Ovary (tissue), 7 donors: ENCODE measurements at regions not wholly inside any gene's neighbourhood (a gene's known extent, or its start where the extent isn't known, plus 50 kb on each side); places are given as distances from the start of the nearest gene placed in this dataset.

ENCODE experiments used
- DNase-seq, 5 donors: peaks; one replicate each; pipeline ENCODE4 v3.0.0-alpha.2; 2019 to 2020
- H3K27ac ChIP-seq, 2 donors: fragments of 200-600 bp; one replicate each; pipeline versions ENCODE4 v1.5.1 to v1.8.0; 2019 to 2022
- H3K27me3 ChIP-seq: fragments of 200-600 bp; one replicate; pipeline ENCODE4 v1.8.0; 2022
- H3K36me3 ChIP-seq: fragments of 200-600 bp; sonication (generic); one replicate; pipeline ENCODE4 v1.5.1; 2019
- H3K4me1 ChIP-seq: one replicate; pipeline ENCODE4 v1.8.1; 2013; ENCODE audit warnings: mild to moderate bottlenecking, moderate library complexity; ENCODE audit not compliant: insufficient read depth
- H3K4me3 ChIP-seq: fragments of 200-600 bp; sonication (generic); one replicate; pipeline ENCODE4 v1.5.1; 2017
- H3K9me3 ChIP-seq, 2 donors: fragments of 200-600 bp in 1 of 2; sonication (generic) in 1 of 2; one replicate each; pipeline versions ENCODE4 v1.5.1 to v1.8.1; 2013 to 2019; ENCODE audit warnings: mild to moderate bottlenecking in 1 of 2, moderate library complexity in 1 of 2
- EP300 ChIP-seq: sonication (generic); formaldehyde crosslinking; IDR thresholded peaks from one replicate; pipeline ENCODE4 v1.6.1; 2017; ENCODE audit warnings: antibody characterized with exemption
- POLR2A ChIP-seq: fragments of 450-650 bp; IDR thresholded peaks from one replicate; pipeline ENCODE4 v1.6.1; 2017; ENCODE audit warnings: antibody characterized with exemption, mild to moderate bottlenecking, moderate library complexity
- whole genome bisulfite sequencing, 3 donors: extraction: QIAGEN DNeasy Blood & Tissue Kit in 1 of 3; methylation state at CpG; one replicate each; pipeline versions ENCODE4 v1.1.5 to v1.1.7; 2013 to 2017; 5-methylcytosine and 5-hydroxymethylcytosine counted together
- intact Hi-C, 4 donors: fragments of 100-400 bp; cut with DNase I; formaldehyde crosslinking; loops; one replicate each; pipeline versions ENCODE4 v1.11.0 to v1.15.1; 2022 to 2023
- TF ChIP-seq, protein P1 (sequence below), 3 donors: fragments of 450-650 bp in 2 of 3; fragments of 200-600 bp in 1 of 3; IDR thresholded peaks; one replicate each; pipeline versions ENCODE4 v1.5.1 to v1.8.0; 2016 to 2022; ENCODE audit warnings: antibody characterized with exemption in 3 of 3, mild to moderate bottlenecking in 1 of 3
- donor health status: DM: no; HTN: no; CAD: no; lungs with moderate emphysema.
- donor health status: DM: no; HTN: no; CAD: no.
- donor health status: Bipolar disorder and iron deficiency.
- donor health status: DM: no; HTN: no; CAD: no.
- donor health status: DM: yes; HTN: yes; CAD: no.

DNA sequence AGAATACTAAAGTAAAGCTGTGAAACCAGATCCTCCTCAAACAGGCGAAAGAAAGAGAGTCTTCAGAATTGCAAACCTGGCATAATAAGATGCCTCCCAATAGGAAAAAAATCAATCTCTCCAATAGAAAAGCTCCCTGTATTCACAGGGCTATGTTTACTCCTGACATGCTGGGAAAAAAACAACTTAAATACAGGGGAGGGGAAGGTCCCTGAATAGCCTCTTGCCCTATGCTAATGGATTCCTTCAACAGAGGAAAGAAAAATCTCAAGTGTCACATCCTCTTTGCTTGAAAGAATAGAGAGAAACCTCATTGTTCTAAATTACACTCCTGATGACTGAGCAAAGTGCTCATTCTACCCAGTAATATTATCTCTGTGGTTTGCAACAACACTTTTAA, 1271.1 kb upstream of the PRR20A start:
- TF ChIP-seq POLR2A, result no peak
- H3K36me3 ChIP-seq, result no peaks in the 10 kb centered on the region
- no peaks in the 10 kb centered on the region for H3K27me3 ChIP-seq
- intact Hi-C loops, result no loop called here
- DNase-seq, result no peak
- no peaks in the 10 kb centered on the region for H3K9me3 ChIP-seq
- no peak overlapping the region for H3K27ac ChIP-seq
- H3K4me1 ChIP-seq, result no peaks in the 10 kb centered on the region
- no peak overlapping the region for H3K4me3 ChIP-seq
- WGBS, 3 donors, result 53 to 74% (median 71%) methylated on average over 1 of the region's 1 CpG

DNA sequence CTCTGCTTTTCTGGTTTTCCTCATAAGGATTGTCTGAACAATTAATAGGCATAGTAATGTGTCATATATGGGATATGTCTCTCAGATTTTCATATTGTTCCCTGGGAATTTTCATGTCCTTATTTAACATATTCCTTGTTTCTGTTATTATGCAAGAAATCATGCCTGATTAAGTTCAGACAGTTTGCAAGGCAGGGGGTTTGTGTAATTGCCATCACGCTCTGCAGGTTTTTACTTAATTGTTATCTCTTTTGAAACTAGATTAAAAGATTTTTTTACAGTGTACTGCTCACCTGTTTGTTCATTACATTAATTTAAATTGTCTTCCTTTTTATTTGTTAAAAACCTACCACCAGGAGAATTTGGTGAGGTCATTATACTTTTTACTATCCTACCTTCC, 1253.2 kb upstream of the PRR20A start:
- TF ChIP-seq POLR2A (no peak), EP300 (no peak)
- TF ChIP-seq, protein P1, sequence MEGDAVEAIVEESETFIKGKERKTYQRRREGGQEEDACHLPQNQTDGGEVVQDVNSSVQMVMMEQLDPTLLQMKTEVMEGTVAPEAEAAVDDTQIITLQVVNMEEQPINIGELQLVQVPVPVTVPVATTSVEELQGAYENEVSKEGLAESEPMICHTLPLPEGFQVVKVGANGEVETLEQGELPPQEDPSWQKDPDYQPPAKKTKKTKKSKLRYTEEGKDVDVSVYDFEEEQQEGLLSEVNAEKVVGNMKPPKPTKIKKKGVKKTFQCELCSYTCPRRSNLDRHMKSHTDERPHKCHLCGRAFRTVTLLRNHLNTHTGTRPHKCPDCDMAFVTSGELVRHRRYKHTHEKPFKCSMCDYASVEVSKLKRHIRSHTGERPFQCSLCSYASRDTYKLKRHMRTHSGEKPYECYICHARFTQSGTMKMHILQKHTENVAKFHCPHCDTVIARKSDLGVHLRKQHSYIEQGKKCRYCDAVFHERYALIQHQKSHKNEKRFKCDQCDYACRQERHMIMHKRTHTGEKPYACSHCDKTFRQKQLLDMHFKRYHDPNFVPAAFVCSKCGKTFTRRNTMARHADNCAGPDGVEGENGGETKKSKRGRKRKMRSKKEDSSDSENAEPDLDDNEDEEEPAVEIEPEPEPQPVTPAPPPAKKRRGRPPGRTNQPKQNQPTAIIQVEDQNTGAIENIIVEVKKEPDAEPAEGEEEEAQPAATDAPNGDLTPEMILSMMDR (IDR thresholded peaks at IDR 0.05), result no peak
- Histone ChIP-seq H3K36me3 (no peaks in the 10 kb centered on the region), H3K4me3 (no peak overlapping the region), H3K9me3 (no peaks in the 10 kb centered on the region), H3K4me1 (no peaks in the 10 kb centered on the region), H3K27me3 (no peaks in the 10 kb centered on the region), H3K27ac (no peak overlapping the region)
- intact Hi-C loops, result no loop called here
- 71 to 80% (median 79%) methylated on average over 1 of the region's 1 CpG for WGBS, 3 donors
- no peak for DNase-seq

DNA sequence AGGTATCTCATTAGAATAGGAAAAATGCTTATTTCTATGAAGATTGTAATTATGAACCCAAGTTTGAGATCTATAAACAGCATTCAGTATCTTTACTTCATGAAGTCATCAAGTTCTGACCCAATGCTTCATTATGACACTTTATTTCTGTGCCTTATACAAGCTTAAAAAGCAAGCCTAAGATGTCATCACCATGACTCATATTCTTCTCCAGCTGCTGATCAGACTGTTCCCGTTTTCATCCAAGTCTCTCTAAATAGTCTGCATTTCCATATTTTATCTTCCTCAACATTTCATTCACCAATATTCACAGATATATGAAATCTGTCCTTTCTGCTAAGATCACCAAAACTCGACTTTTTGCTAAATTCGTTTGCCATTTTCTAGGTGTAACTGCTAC, 1247.2 kb upstream of the PRR20A start:
- intact Hi-C loops, result no loop called here
- H3K27me3 ChIP-seq, result no peaks in the 10 kb centered on the region
- TF ChIP-seq, protein P1 (IDR thresholded peaks at IDR 0.05), result no peak
- TF ChIP-seq POLR2A, result no peak
- no peak for TF ChIP-seq EP300
- DNase-seq, result no peak
- H3K36me3 ChIP-seq, result no peaks in the 10 kb centered on the region
- no peak overlapping the region for H3K27ac ChIP-seq
- H3K9me3 ChIP-seq, result no peaks in the 10 kb centered on the region
- H3K4me1 ChIP-seq, result no peaks in the 10 kb centered on the region
- H3K4me3 ChIP-seq, result no peak overlapping the region
- 60 to 64% (median 61%) methylated on average over 3 of the region's 3 CpGs for WGBS, 3 donors

DNA sequence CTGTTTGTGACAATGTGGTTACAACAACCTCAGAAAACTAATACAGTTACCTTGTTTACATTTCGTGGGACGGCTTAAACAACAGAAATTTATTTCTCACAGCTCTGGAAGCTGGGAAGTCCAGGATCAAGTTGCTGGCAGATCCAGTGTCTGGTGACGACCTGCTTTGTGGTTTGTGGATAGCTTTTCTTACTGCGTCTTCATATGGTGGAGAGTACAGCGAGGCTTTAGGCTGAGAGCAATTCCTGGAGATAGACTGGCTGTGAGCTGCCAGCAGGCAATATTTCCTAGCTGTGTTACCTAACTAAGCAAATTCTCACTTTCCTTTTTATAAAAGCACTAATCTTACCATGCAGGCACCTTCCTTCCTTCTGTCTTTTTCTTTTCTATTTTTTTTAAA, 1203.5 kb upstream of the PRR20A start:
- no peak for DNase-seq
- Histone ChIP-seq H3K36me3 (no peaks in the 10 kb centered on the region), H3K27me3 (no peaks in the 10 kb centered on the region), H3K9me3 (no peaks in the 10 kb centered on the region), H3K4me3 (no peak overlapping the region), H3K4me1 (no peaks in the 10 kb centered on the region), H3K27ac (no peak overlapping the region)
- 59 to 76% (median 63%) methylated on average over 5 of the region's 5 CpGs for WGBS, 3 donors
- intact Hi-C loops, result no loop called here
- TF ChIP-seq, protein P1 (IDR thresholded peaks at IDR 0.05), result no peak

DNA sequence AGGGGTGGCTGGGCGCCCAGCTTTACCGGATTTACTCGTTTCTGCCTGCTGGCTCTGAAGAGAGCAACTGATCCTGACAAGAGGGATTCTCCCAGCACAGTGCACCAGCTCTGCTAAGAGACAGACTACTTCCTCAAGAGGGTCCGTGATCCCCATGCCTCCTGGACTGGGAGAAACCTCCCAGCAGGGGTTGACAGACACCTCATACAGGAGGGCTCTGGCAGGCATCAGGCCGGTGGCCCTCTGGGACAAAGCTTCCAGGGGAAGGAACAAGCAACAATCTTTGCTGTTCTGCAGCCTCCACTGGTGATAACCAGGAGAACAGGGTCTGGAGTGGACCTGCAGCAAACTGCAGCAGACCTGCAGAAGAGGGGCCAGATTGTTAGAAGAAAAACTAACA, 1192.5 kb upstream of the PRR20A start:
- H3K27me3 ChIP-seq, result peaks cover 3% of the 10 kb centered on the region
- 78 to 96% (median 81%) methylated on average over 5 of the region's 5 CpGs for WGBS, 3 donors
- no peaks in the 10 kb centered on the region for H3K4me1 ChIP-seq
- TF ChIP-seq POLR2A, result no peak
- TF ChIP-seq EP300, result no peak
- no peak overlapping the region for H3K4me3 ChIP-seq
- H3K9me3 ChIP-seq, result no peaks in the 10 kb centered on the region
- intact Hi-C loops, result no loop called here
- H3K27ac ChIP-seq, result no peak overlapping the region
- no peaks in the 10 kb centered on the region for H3K36me3 ChIP-seq
- DNase-seq, result no peak

DNA sequence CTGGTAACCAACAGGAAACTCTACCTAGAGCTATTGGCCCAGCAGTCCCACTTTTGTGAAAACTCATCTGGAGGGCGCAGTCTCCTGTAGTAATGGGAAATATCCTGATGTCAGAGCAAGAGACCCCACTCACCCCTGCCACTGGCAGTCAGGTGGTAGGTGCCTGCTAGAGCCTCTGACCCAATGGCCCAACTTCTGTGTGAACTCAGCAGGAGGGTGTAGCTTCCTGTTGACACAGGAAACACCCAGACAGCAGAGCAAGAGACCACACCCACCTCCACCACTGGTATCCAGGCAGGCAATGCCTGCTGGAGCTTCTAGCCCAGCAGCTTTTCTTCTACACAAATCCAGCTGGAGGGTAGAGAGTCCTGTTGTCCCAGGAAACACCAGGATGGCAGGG, 1176.8 kb upstream of the PRR20A start:
- intact Hi-C loops, result no loop called here
- Histone ChIP-seq H3K4me1 (no peaks in the 10 kb centered on the region), H3K4me3 (no peak overlapping the region), H3K27ac (no peak overlapping the region), H3K27me3 (no peaks in the 10 kb centered on the region), H3K36me3 (no peaks in the 10 kb centered on the region), H3K9me3 (no peaks in the 10 kb centered on the region)
- WGBS, 3 donors, result 88 to 96% (median 93%) methylated on average over 1 of the region's 1 CpG
- DNase-seq, result no peak
- TF ChIP-seq, protein P1 (IDR thresholded peaks at IDR 0.05), result no peak
- TF ChIP-seq POLR2A, result no peak
- no peak for TF ChIP-seq EP300
